Mesothelial cell of epicardium (in vitro differentiated cells): ENCODE measurements at regions not wholly inside any gene's neighbourhood (a gene's known extent, or its start where the extent isn't known, plus 50 kb on each side); places are given as distances from the start of the nearest gene placed in this dataset.

Experiments used
- DNase-seq, 2 experiments: peaks; one replicate each; pipeline ENCODE4 v3.0.0; 2021; ENCODE audit warnings: low spot score in 2 of 2; ENCODE audit not compliant: unreplicated experiment in 2 of 2
- H3K27ac Mint-ChIP-seq: 2 replicates; pipeline ENCODE4 v1.8.0; 2021; ENCODE audit warnings: mixed read lengths
- H3K27me3 Mint-ChIP-seq: 2 replicates; pipeline ENCODE4 v1.8.0; 2021; ENCODE audit warnings: low read depth, mixed read lengths
- H3K36me3 Mint-ChIP-seq: 2 replicates; pipeline ENCODE4 v1.8.0; 2021; ENCODE audit warnings: mixed read lengths
- H3K4me1 Mint-ChIP-seq: 2 replicates; pipeline ENCODE4 v1.8.0; 2021; ENCODE audit warnings: mixed read lengths
- H3K4me3 Mint-ChIP-seq: 2 replicates; pipeline ENCODE4 v1.8.0; 2021; ENCODE audit warnings: mild to moderate bottlenecking, moderate library complexity, mixed read lengths
- H3K9me3 Mint-ChIP-seq: 2 replicates; pipeline ENCODE4 v1.8.0; 2021; ENCODE audit warnings: mixed read lengths
- TF ChIP-seq, protein P1 (sequence below): fragments of 200-600 bp; sonication (generic); IDR thresholded peaks from one replicate; pipeline ENCODE4 v1.5.0; 2021; ENCODE audit warnings: antibody characterized with exemption; ENCODE audit not compliant: unreplicated experiment

DNA sequence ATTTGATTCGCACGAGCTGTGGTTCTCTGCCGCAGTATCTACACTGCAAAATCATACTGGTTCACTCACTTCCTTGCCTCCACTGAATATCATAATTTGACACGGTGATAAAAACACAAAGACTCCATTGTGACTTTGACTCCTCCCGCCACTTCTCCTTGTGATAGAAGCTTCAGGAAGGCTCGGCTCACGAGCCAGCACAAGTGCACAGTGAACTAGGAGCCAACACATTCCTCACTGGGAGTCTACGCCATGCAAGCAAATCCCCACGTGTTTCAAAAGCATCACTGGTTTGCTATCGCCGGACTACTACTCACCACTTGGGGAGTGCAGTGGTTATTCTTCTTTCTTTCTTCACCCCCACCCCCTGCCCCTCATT lies 293.3 kb upstream of the PARD3B start:
- Mint-ChIP-seq H3K4me1 (peaks cover 10% of the 10 kb centered on the region), H3K27me3 (no peaks in the 10 kb centered on the region), H3K4me3 (no peak overlapping the region), H3K27ac (no peak overlapping the region), H3K36me3 (no peaks in the 10 kb centered on the region), H3K9me3 (no peaks in the 10 kb centered on the region)
- DNase-seq = no peak
- TF ChIP-seq, protein P1, sequence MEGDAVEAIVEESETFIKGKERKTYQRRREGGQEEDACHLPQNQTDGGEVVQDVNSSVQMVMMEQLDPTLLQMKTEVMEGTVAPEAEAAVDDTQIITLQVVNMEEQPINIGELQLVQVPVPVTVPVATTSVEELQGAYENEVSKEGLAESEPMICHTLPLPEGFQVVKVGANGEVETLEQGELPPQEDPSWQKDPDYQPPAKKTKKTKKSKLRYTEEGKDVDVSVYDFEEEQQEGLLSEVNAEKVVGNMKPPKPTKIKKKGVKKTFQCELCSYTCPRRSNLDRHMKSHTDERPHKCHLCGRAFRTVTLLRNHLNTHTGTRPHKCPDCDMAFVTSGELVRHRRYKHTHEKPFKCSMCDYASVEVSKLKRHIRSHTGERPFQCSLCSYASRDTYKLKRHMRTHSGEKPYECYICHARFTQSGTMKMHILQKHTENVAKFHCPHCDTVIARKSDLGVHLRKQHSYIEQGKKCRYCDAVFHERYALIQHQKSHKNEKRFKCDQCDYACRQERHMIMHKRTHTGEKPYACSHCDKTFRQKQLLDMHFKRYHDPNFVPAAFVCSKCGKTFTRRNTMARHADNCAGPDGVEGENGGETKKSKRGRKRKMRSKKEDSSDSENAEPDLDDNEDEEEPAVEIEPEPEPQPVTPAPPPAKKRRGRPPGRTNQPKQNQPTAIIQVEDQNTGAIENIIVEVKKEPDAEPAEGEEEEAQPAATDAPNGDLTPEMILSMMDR = no peak

GRCh38 chr2:204255071-204255470 lies 290.2 kb upstream of the PARD3B start:
- no peaks in the 10 kb centered on the region for H3K27me3 Mint-ChIP-seq
- no peaks in the 10 kb centered on the region for H3K9me3 Mint-ChIP-seq
- TF ChIP-seq, protein P1 = no peak
- H3K27ac Mint-ChIP-seq = no peak overlapping the region
- no peak overlapping the region for H3K4me3 Mint-ChIP-seq
- no peak for DNase-seq
- peaks cover 18% of the 10 kb centered on the region for H3K4me1 Mint-ChIP-seq
- H3K36me3 Mint-ChIP-seq = no peaks in the 10 kb centered on the region

DNA sequence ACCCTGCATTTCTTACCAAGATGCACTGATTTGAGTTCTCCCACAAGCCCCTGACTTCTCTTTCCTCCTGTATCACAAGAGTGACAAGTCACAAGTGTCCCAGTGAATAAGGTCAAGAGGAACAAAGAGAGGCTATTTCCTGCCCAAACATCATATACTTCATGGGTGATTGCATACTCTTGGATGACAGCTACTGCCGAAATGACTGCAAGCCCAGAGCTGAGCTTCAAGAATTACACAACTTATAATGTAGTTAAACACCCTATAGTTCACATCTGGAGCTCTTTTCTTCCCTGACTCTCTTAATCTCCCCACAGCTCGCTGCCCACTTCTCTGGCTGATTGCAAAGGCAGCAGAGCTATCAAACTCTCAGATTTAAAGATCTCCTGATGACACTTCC lies 289.7 kb upstream of the PARD3B start:
- TF ChIP-seq, protein P1 = no peak
- no peak overlapping the region for H3K4me3 Mint-ChIP-seq
- H3K4me1 Mint-ChIP-seq = peaks cover 22% of the 10 kb centered on the region
- H3K36me3 Mint-ChIP-seq = no peaks in the 10 kb centered on the region
- H3K9me3 Mint-ChIP-seq = no peaks in the 10 kb centered on the region
- no peak for DNase-seq
- no peaks in the 10 kb centered on the region for H3K27me3 Mint-ChIP-seq
- no peak overlapping the region for H3K27ac Mint-ChIP-seq

DNA sequence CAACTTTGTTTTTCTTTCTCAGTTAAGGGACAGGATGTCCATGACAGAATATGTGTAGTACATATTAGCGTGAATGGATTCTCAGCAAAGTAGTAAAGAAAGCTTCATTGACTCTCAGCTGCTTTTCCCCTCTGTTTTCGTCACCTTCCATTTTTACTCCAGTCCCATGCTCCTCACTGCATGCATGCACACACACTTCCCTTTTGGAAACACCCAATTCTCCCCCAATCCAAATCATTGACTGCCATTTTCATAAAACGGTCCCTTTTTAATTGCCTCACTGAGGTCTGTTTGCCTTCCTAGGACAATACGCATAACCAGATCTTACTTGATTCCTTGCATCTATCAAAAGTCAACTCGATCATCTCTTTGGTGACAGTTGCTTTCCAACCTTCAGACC lies 287.5 kb upstream of the PARD3B start:
- H3K36me3 Mint-ChIP-seq = no peaks in the 10 kb centered on the region

DNA sequence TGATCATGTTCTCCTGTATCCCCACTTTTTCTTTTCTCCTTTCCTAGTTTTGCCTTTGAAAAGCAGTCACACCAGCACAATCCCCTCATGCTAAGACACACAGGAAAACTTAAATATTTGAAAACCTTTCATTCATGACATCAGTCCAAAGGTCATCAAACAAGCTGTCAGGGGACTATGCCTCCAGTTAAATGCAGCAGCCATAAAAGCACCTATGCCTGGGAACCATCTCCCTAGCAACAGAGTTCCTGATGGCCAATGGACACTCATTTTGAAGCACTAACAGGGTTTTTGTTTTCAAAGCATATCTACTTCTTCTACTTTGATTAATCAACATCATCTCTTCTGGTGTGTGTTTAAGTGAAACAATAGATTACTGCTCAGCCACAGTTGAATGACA lies 286.4 kb upstream of the PARD3B start:
- Mint-ChIP-seq H3K27ac (no peak overlapping the region), H3K9me3 (no peaks in the 10 kb centered on the region), H3K4me3 (no peak overlapping the region)

More for the DNA sequence above, 287.5 kb upstream of the PARD3B start:
- Mint-ChIP-seq H3K4me3 (no peak overlapping the region), H3K27me3 (no peaks in the 10 kb centered on the region), H3K27ac (no peak overlapping the region), H3K9me3 (no peaks in the 10 kb centered on the region), H3K4me1 (peaks cover 25% of the 10 kb centered on the region)
- TF ChIP-seq, protein P1 = no peak
- DNase-seq = no peak

More for the DNA sequence above, 286.4 kb upstream of the PARD3B start:
- H3K27me3 Mint-ChIP-seq = no peaks in the 10 kb centered on the region
- TF ChIP-seq, protein P1 = no peak
- peaks cover 25% of the 10 kb centered on the region for H3K4me1 Mint-ChIP-seq
- no peak for DNase-seq
- H3K36me3 Mint-ChIP-seq = no peaks in the 10 kb centered on the region
